H1 (cell line): ENCODE measurements at regions not wholly inside any gene's neighbourhood (a gene's known extent, or its start where the extent isn't known, plus 50 kb on each side); places are given as distances from the start of the nearest gene placed in this dataset.

Experiments used
- CTCF ChIA-PET: fragments of 300-600 bp; sonication (Branson Sonifier 250); formaldehyde crosslinking; loops from one replicate; lab custom pipeline; 2021; ENCODE audit not compliant: partially characterized antibody; lab: Charles Lee
- POLR2A ChIA-PET: fragments of 300-600 bp; sonication (Branson Sonifier 250); formaldehyde crosslinking; loops from one replicate; lab custom pipeline; 2021; ENCODE audit warnings: inconsistent platforms; ENCODE audit not compliant: partially characterized antibody; lab: Charles Lee
- DNase-seq, 2 experiments: peaks; one replicate each; pipeline versions ENCODE4 v3.0.0 to v3.0.0-alpha.2; 2010 to 2022; ENCODE audit warnings: low spot score in 2 of 2, low read depth in 1 of 2, mixed read lengths in 1 of 2
- FAIRE-seq: peaks from 2 replicates; lab custom pipeline; 2011; peaks lifted over from hg19 to GRCh38; lab: Jason Lieb, UNC
- H2AFZ ChIP-seq: 2 replicates; pipeline ENCODE4 v1.8.1; 2012; ENCODE audit warnings: low read length, inconsistent platforms
- H2AK5ac ChIP-seq: 2 replicates; pipeline ENCODE4 v1.6.1; 2013; ENCODE audit warnings: low read depth, low read length
- H2BK120ac ChIP-seq: replicated peaks from 2 replicates; pipeline ENCODE3; 2013; ENCODE audit warnings: low read depth, low read length, inconsistent platforms
- H2BK12ac ChIP-seq: 2 replicates; pipeline ENCODE4 v1.6.1; 2013; ENCODE audit warnings: low read depth, low read length
- H2BK15ac ChIP-seq: 2 replicates; pipeline ENCODE4 v1.6.1; 2013; ENCODE audit warnings: low read length
- H2BK20ac ChIP-seq: 2 replicates; pipeline ENCODE4 v1.6.1; 2013; ENCODE audit warnings: low read length
- H2BK5ac ChIP-seq: 2 replicates; pipeline ENCODE4 v1.6.1; 2013; ENCODE audit warnings: low read depth, low read length
- H3K14ac ChIP-seq: 2 replicates; pipeline ENCODE4 v1.6.1; 2013; ENCODE audit warnings: inconsistent platforms; ENCODE audit not compliant: insufficient read length
- H3K18ac ChIP-seq: 2 replicates; pipeline ENCODE4 v1.6.1; 2013; ENCODE audit warnings: low read length; ENCODE audit errors: extremely low read depth
- H3K23ac ChIP-seq: 2 replicates; pipeline ENCODE4 v1.6.1; 2013; ENCODE audit warnings: inconsistent platforms; ENCODE audit not compliant: insufficient read length
- H3K23me2 ChIP-seq: 2 replicates; pipeline ENCODE4 v1.6.1; 2013; ENCODE audit warnings: low read depth, low read length
- H3K27ac ChIP-seq: 2 replicates; pipeline ENCODE4 v1.6.1; 2011; ENCODE audit warnings: low read depth, low read length, inconsistent platforms
- H3K27me3 ChIP-seq, 4 experiments: replicated peaks in 1 of 4; 1 replicate in 1 of 4; 2 replicates in 3 of 4; pipeline versions ENCODE4 v1.6.1 to v1.8.1; 2011 to 2013; ENCODE audit warnings: low read length in 3 of 4, mild to moderate bottlenecking in 3 of 4, inconsistent platforms in 2 of 4, mixed read lengths in 2 of 4, moderate library complexity in 1 of 4; ENCODE audit not compliant: control insufficient read depth in 3 of 4, insufficient read depth in 3 of 4; ENCODE audit errors: extremely low read depth in 1 of 4
- H3K36me3 ChIP-seq, 4 experiments: 2 replicates each; pipeline versions ENCODE4 v1.6.1 to v1.8.1; 2011 to 2013; ENCODE audit warnings: mild to moderate bottlenecking in 4 of 4, low read length in 3 of 4, moderate library complexity in 2 of 4, control low read depth in 1 of 4, inconsistent platforms in 1 of 4; ENCODE audit not compliant: insufficient read depth in 4 of 4, control insufficient read depth in 2 of 4
- H3K4ac ChIP-seq: replicated peaks from 2 replicates; pipeline ENCODE3; 2013; ENCODE audit warnings: low read length, low read depth, mixed read lengths, inconsistent platforms; ENCODE audit not compliant: insufficient read length
- H3K4me1 ChIP-seq, 4 experiments: replicated peaks in 1 of 4; 1 replicate in 1 of 4; 2 replicates in 3 of 4; pipeline versions ENCODE4 v1.6.1 to v1.8.1; 2011 to 2013; ENCODE audit warnings: low read length in 3 of 4, inconsistent platforms in 2 of 4, mixed read lengths in 1 of 4; ENCODE audit not compliant: insufficient read depth in 4 of 4, control insufficient read depth in 3 of 4
- H3K4me2 ChIP-seq, 2 experiments: 2 replicates each; pipeline versions ENCODE4 v1.6.1 to v1.8.1; 2011 to 2013; ENCODE audit warnings: low read depth in 2 of 2, low read length in 2 of 2, control low read depth in 1 of 2, inconsistent platforms in 1 of 2, mild to moderate bottlenecking in 1 of 2; ENCODE audit not compliant: insufficient read depth in 1 of 2
- H3K4me3 ChIP-seq, 4 experiments: fragments of 200-600, 300-600 bp in 1 of 4; sonication (generic), shearing (Covaris generic), sonication (Bioruptor Twin) in 1 of 4; 2 replicates each; pipeline versions ENCODE4 v1.5.1 to v1.8.1; 2011 to 2016; ENCODE audit warnings: low read length in 4 of 4, low read depth in 3 of 4, control low read depth in 2 of 4, inconsistent platforms in 2 of 4, mild to moderate bottlenecking in 2 of 4, mixed read lengths in 1 of 4, moderate library complexity in 1 of 4; ENCODE audit not compliant: insufficient read depth in 2 of 4; ENCODE audit errors: extremely low read depth in 1 of 4
- H3K56ac ChIP-seq: replicated peaks from 2 replicates; pipeline ENCODE3; 2013; ENCODE audit warnings: low read depth, mild to moderate bottlenecking, mixed read lengths, low read length, inconsistent platforms; ENCODE audit not compliant: insufficient read length
- H3K79me1 ChIP-seq: 2 replicates; pipeline ENCODE4 v1.6.1; 2013; ENCODE audit warnings: low read depth, low read length, control low read depth
- H3K79me2 ChIP-seq, 2 experiments: 2 replicates each; pipeline versions ENCODE4 v1.6.1 to v1.8.1; 2012 to 2013; ENCODE audit warnings: low read length in 2 of 2, mild to moderate bottlenecking in 2 of 2, inconsistent platforms in 1 of 2; ENCODE audit not compliant: insufficient read depth in 2 of 2, control insufficient read depth in 1 of 2
- H3K9ac ChIP-seq, 4 experiments: replicated peaks in 1 of 4; 1 replicate in 1 of 4; 2 replicates in 3 of 4; pipeline versions ENCODE4 v1.6.1 to v1.8.1; 2011 to 2013; ENCODE audit warnings: low read depth in 3 of 4, low read length in 3 of 4, control low read depth in 2 of 4, mild to moderate bottlenecking in 2 of 4, moderate library complexity in 2 of 4, inconsistent platforms in 1 of 4; ENCODE audit errors: extremely low read depth in 1 of 4
- H3K9me3 ChIP-seq, 2 experiments: 2 replicates each; pipeline versions ENCODE4 v1.6.1 to v1.8.1; 2012 to 2013; ENCODE audit warnings: mild to moderate bottlenecking in 2 of 2, moderate library complexity in 2 of 2, control low read depth in 1 of 2, inconsistent platforms in 1 of 2, low read depth in 1 of 2, low read length in 1 of 2, mixed read lengths in 1 of 2; ENCODE audit not compliant: insufficient read depth in 2 of 2
- H4K20me1 ChIP-seq, 2 experiments: replicated peaks in 1 of 2; 2 replicates each; pipeline versions ENCODE3 to v1.8.1; 2011 to 2013; ENCODE audit warnings: inconsistent platforms in 2 of 2, low read length in 2 of 2, mild to moderate bottlenecking in 1 of 2; ENCODE audit not compliant: insufficient read depth in 2 of 2, control insufficient read depth in 1 of 2
- H4K5ac ChIP-seq: 2 replicates; pipeline ENCODE4 v1.6.1; 2013; ENCODE audit warnings: low read length, low read depth, mixed read lengths, inconsistent platforms; ENCODE audit not compliant: insufficient read length
- H4K8ac ChIP-seq: 2 replicates; pipeline ENCODE4 v1.8.0; 2013; ENCODE audit warnings: mild to moderate bottlenecking, moderate library complexity, low read length, inconsistent platforms; ENCODE audit not compliant: insufficient read depth; ENCODE audit errors: extremely low read depth
- H4K91ac ChIP-seq: replicated peaks from 2 replicates; pipeline ENCODE3; 2013; ENCODE audit warnings: low read length, mixed read lengths, inconsistent platforms; ENCODE audit not compliant: insufficient read length
- CEBPB ChIP-seq: IDR thresholded peaks from 2 replicates; pipeline ENCODE4 v1.6.1; 2012; ENCODE audit warnings: low read depth, low read length
- CREB1 ChIP-seq: IDR thresholded peaks from 2 replicates; pipeline ENCODE4 v1.6.1; 2012; ENCODE audit warnings: inconsistent platforms
- EGR1 ChIP-seq: IDR thresholded peaks from 2 replicates; pipeline ENCODE4 v1.6.1; 2011; ENCODE audit warnings: low read depth, low read length, borderline replicate concordance
- HDAC2 ChIP-seq, 2 experiments: fragments of 300-600 bp in 1 of 2; sonication (generic) in 1 of 2; IDR thresholded peaks; 2 replicates each; pipeline ENCODE4 v1.6.1; 2011 to 2012; ENCODE audit warnings: low read depth in 2 of 2, low read length in 2 of 2, mild to moderate bottlenecking in 2 of 2, moderate library complexity in 2 of 2, borderline replicate concordance in 1 of 2, inconsistent platforms in 1 of 2
- HDAC6 ChIP-seq: IDR thresholded peaks from one replicate; pipeline ENCODE4 v1.7.1; 2012; ENCODE audit warnings: low read depth, mild to moderate bottlenecking, inconsistent platforms, low read length, moderate library complexity
- KDM5A ChIP-seq: fragments of 200-600 bp; IDR thresholded peaks from 2 replicates; pipeline ENCODE4 v1.7.1; 2012; ENCODE audit warnings: mild to moderate bottlenecking, low read length, inconsistent platforms, mixed read lengths
- MAFK ChIP-seq: IDR thresholded peaks from 2 replicates; pipeline ENCODE4 v1.6.1; 2012; ENCODE audit warnings: low read depth, mild to moderate bottlenecking, improper control_type of control experiment, low read length
- MAX ChIP-seq: IDR thresholded peaks from 2 replicates; pipeline ENCODE4 v1.6.1; 2012; ENCODE audit warnings: inconsistent platforms
- POU5F1 ChIP-seq: IDR thresholded peaks from 2 replicates; pipeline ENCODE4 v1.6.1; 2011; ENCODE audit warnings: low read depth, mild to moderate bottlenecking, low read length, moderate library complexity
- RFX5 ChIP-seq: IDR thresholded peaks from 2 replicates; pipeline ENCODE4 v1.6.1; 2011; ENCODE audit warnings: low read depth, low read length, improper control_type of control experiment, borderline replicate concordance
- RNF2 ChIP-seq: fragments of 200-900, 300-1000 bp; sonication (generic); IDR thresholded peaks from 2 replicates; pipeline ENCODE4 v1.7.1; 2016; ENCODE audit warnings: borderline replicate concordance, low read depth, mild to moderate bottlenecking, antibody characterized with exemption, low read length; ENCODE audit not compliant: poor library complexity, severe bottlenecking; ENCODE audit errors: missing control alignments
- SP4 ChIP-seq: IDR thresholded peaks from 2 replicates; pipeline ENCODE4 v1.6.1; 2012; ENCODE audit warnings: low read length, inconsistent platforms
- WGBS, 2 experiments: shearing (Covaris generic) in 1 of 2; methylation state at CpG; one replicate each; pipeline versions ENCODE4 v1.1.6 to v1.1.7; 2013 to 2015; ENCODE audit warnings: low lambda C conversion rate in 2 of 2, mixed read lengths in 2 of 2, inconsistent platforms in 1 of 2, low coverage in 1 of 2, missing lambda C conversion rate in 1 of 2; ENCODE audit not compliant: insufficient replicate concordance in 2 of 2, insufficient coverage in 1 of 2, insufficient read length in 1 of 2; ENCODE audit errors: extremely low coverage in 1 of 2, missing lambda C conversion rate in 1 of 2; 5-methylcytosine and 5-hydroxymethylcytosine counted together

- FAIRE-seq = no peak
- TF ChIP-seq MAX (no peak), SP4 (no peak), RFX5 (no peak), HDAC6 (no peak), EGR1 (no peak), MAFK (no peak), CREB1 (no peak), RNF2 (no peak), HDAC2 (IDR thresholded peaks at IDR 0.05; ENCODE audit: borderline replicate concordance in 1 of 2, low read depth in 2 of 2, low read length in 2 of 2) (no peak), POU5F1 (no peak), CEBPB (no peak), KDM5A (no peak)
Observed at GRCh38 chr9:107881626-107882300, 392.2 kb upstream of the KLF4 start.

More at GRCh38 chr9:107881626-107882300, 392.2 kb upstream of the KLF4 start:
- Histone ChIP-seq H3K4ac (no peak overlapping the region), H3K36me3 (no peaks in the 10 kb centered on the region), H3K4me3 (no peak overlapping the region), H3K18ac (no peak overlapping the region), H3K79me2 (no peaks in the 10 kb centered on the region), H3K27me3 (no peaks in the 10 kb centered on the region), H4K8ac (no peak overlapping the region), H2BK20ac (no peak overlapping the region), H2BK5ac (no peak overlapping the region), H2BK12ac (no peak overlapping the region), H3K23ac (no peak overlapping the region), H3K4me2 (no peak overlapping the region), H2BK120ac (no peak overlapping the region), H2AFZ (no peak overlapping the region), H2BK15ac (no peak overlapping the region), H4K20me1 (no peaks in the 10 kb centered on the region), H4K91ac (no peak overlapping the region), H3K56ac (no peak overlapping the region), H3K4me1 (no peaks in the 10 kb centered on the region), H3K9me3 (no peaks in the 10 kb centered on the region), H2AK5ac (no peak overlapping the region), H3K9ac (no peak overlapping the region), H4K5ac (no peak overlapping the region), H3K27ac (no peak overlapping the region), H3K23me2 (no peaks in the 10 kb centered on the region), H3K14ac (no peak overlapping the region), H3K79me1 (no peaks in the 10 kb centered on the region)
- CTCF ChIA-PET = interaction anchor here (0.7 to 1.0 kb wide), 3 partner anchors 9 to 777 kb away, joined by 3 to 4 read pairs (median 4); no protein-coding TSS in a partner anchor
- POLR2A ChIA-PET = no interaction called here
- no peak for DNase-seq
- 94% methylated on average over 2 of the region's 2 CpGs; no CpG with 5 or more reads in 1 of the 2 experiments for WGBS, 2 experiments
